GM12878 (cell line): ENCODE measurements at regions not wholly inside any gene's neighbourhood (a gene's known extent, or its start where the extent isn't known, plus 50 kb on each side); places are given as distances from the start of the nearest gene placed in this dataset.

Experiments used
- ATAC-seq: fragments of 200-7000 bp; cut with Tn5 transposase; 3 replicates; pipeline ENCODE4 v1.9.1; 2020; ENCODE audit warnings: mild to moderate bottlenecking, moderate library complexity
- BruUV-seq: library from RNA; stranded (reverse); fragments of 400-500 nt; replicated peaks from 2 replicates; lab custom pipeline; 2021; lab: Mats Ljungman, UMichigan
- CTCF ChIA-PET: fragments of 300-600 bp; sonication (Branson Sonifier 250); formaldehyde crosslinking; extraction: SDS; loops from one replicate; lab custom pipeline; 2021; ENCODE audit warnings: inconsistent platforms; lab: Yijun Ruan, JAX
- POLR2A ChIA-PET: fragments of 350-600 bp; formaldehyde crosslinking; extraction: SDS; loops from one replicate; lab custom pipeline; 2021; ENCODE audit warnings: inconsistent platforms; lab: Charles Lee
- RAD21 ChIA-PET: fragments of 300-600 bp; sonication (Branson Sonifier 250); formaldehyde crosslinking; loops from one replicate; lab custom pipeline; 2023; ENCODE audit warnings: antibody characterized with exemption; ENCODE audit not compliant: unreplicated experiment; lab: Charles Lee
- SMC1A ChIA-PET: fragments of 300-600 bp; sonication (Branson Sonifier 250); formaldehyde crosslinking; loops from one replicate; lab custom pipeline; 2023; ENCODE audit not compliant: unreplicated experiment, uncharacterized antibody; lab: Charles Lee
- DNase-seq: peaks from one replicate; pipeline ENCODE4 v3.0.0-alpha.2; 2011; ENCODE audit warnings: low read depth, low spot score
- FAIRE-seq: peaks from 3 replicates; lab custom pipeline; 2011; peaks lifted over from hg19 to GRCh38; lab: Jason Lieb, UNC
- H2AFZ ChIP-seq: 2 replicates; pipeline ENCODE4 v1.6.0; 2011; ENCODE audit warnings: low read depth, low read length, control low read depth; ENCODE audit not compliant: control insufficient read depth
- H3K27ac ChIP-seq: 2 replicates; pipeline ENCODE4 v1.5.1; 2011; ENCODE audit warnings: control low read depth; ENCODE audit not compliant: control insufficient read depth, insufficient read depth
- H3K27me3 ChIP-seq, 2 experiments: replicated peaks in 1 of 2; 2 replicates each; pipeline versions ENCODE4 v1.6.0 to v1.6.1; 2011; ENCODE audit warnings: low read length in 1 of 2; ENCODE audit not compliant: control insufficient read depth in 2 of 2, insufficient read depth in 2 of 2
- H3K36me3 ChIP-seq, 2 experiments: 2 replicates each; pipeline ENCODE4 v1.5.1; 2011; ENCODE audit warnings: low read length in 1 of 2; ENCODE audit not compliant: control insufficient read depth in 2 of 2, insufficient read depth in 2 of 2
- H3K4me1 ChIP-seq: 2 replicates; pipeline ENCODE4 v1.6.1; 2011; ENCODE audit warnings: mild to moderate bottlenecking, low read length, moderate library complexity, mixed read lengths; ENCODE audit not compliant: control insufficient read depth, insufficient read depth
- H3K4me2 ChIP-seq: 2 replicates; pipeline ENCODE4 v1.6.0; 2011; ENCODE audit warnings: control low read depth; ENCODE audit not compliant: control insufficient read depth, insufficient read depth
- H3K4me3 ChIP-seq: fragments of 200-600 bp; sonication (generic); 2 replicates; pipeline ENCODE4 v1.5.1; 2016
- H3K79me2 ChIP-seq: 2 replicates; pipeline ENCODE4 v1.6.0; 2011; ENCODE audit warnings: low read length; ENCODE audit not compliant: control insufficient read depth, insufficient read depth
- H3K9ac ChIP-seq: 2 replicates; pipeline ENCODE4 v1.8.0; 2011; ENCODE audit warnings: low read length, control low read depth, mixed read lengths; ENCODE audit not compliant: control insufficient read depth, insufficient read depth
- H3K9me3 ChIP-seq: replicated peaks from 3 replicates; pipeline ENCODE4 v1.5.1; 2011; ENCODE audit warnings: mild to moderate bottlenecking, low read length; ENCODE audit not compliant: control insufficient read depth, insufficient read depth
- H4K20me1 ChIP-seq: 2 replicates; pipeline ENCODE4 v1.6.0; 2011; ENCODE audit not compliant: control insufficient read depth, insufficient read depth
- ATF7 ChIP-seq: fragments of 450-650 bp; IDR thresholded peaks from 2 replicates; pipeline ENCODE4 v1.6.1; 2016; ENCODE audit warnings: low read depth, mild to moderate bottlenecking
- BMI1 ChIP-seq: fragments of 450-650 bp; IDR thresholded peaks from 2 replicates; pipeline ENCODE4 v1.6.1; 2016; ENCODE audit warnings: mild to moderate bottlenecking, moderate library complexity, borderline replicate concordance
- CBFB ChIP-seq: IDR thresholded peaks from 2 replicates; pipeline ENCODE4 v1.6.1; 2016; ENCODE audit warnings: antibody characterized with exemption, low read depth
- CBX3 ChIP-seq: fragments of 200-600 bp; sonication (generic); IDR thresholded peaks from 2 replicates; pipeline ENCODE4 v1.6.1; 2016; ENCODE audit warnings: low read depth, borderline replicate concordance
- EGR1 ChIP-seq, 2 experiments: IDR thresholded peaks; 1 replicate in 1 of 2; 2 replicates in 1 of 2; pipeline ENCODE4 v1.6.1; 2011 to 2012; ENCODE audit warnings: low read depth in 2 of 2, low read length in 2 of 2, borderline replicate concordance in 1 of 2, mild to moderate bottlenecking in 1 of 2, moderate library complexity in 1 of 2
- FOS ChIP-seq: IDR thresholded peaks from 3 replicates; pipeline ENCODE4 v1.6.1; 2011; ENCODE audit warnings: borderline replicate concordance; ENCODE audit not compliant: insufficient read length; ENCODE audit errors: extremely low read depth
- HDAC6 ChIP-seq: fragments of 200-600 bp; sonication (generic); IDR thresholded peaks from one replicate; pipeline ENCODE4 v1.8.0; 2017; ENCODE audit warnings: antibody characterized with exemption; ENCODE audit not compliant: unreplicated experiment
- JUND ChIP-seq: IDR thresholded peaks from 2 replicates; pipeline ENCODE4 v1.6.1; 2012; ENCODE audit warnings: low read depth, mild to moderate bottlenecking, low read length, improper control_type of control experiment, moderate library complexity
- NFYA ChIP-seq: IDR thresholded peaks from 2 replicates; pipeline ENCODE4 v1.6.1; 2011; ENCODE audit warnings: low read depth, mild to moderate bottlenecking, low read length, improper control_type of control experiment, borderline replicate concordance
- RAD21 ChIP-seq: IDR thresholded peaks from 2 replicates; pipeline ENCODE4 v1.6.1; 2011; ENCODE audit warnings: mild to moderate bottlenecking, low read depth, low read length, moderate library complexity; ENCODE audit not compliant: insufficient read depth
- SPI1 ChIP-seq: IDR thresholded peaks from 2 replicates; pipeline ENCODE4 v1.6.1; 2011; ENCODE audit warnings: low read depth, mild to moderate bottlenecking, low read length, moderate library complexity, borderline replicate concordance; ENCODE audit not compliant: insufficient read depth
- SREBF1 ChIP-seq: IDR thresholded peaks from 2 replicates; pipeline ENCODE4 v1.6.1; 2012; ENCODE audit warnings: mild to moderate bottlenecking, low read length
- STAT3 ChIP-seq: IDR thresholded peaks from 2 replicates; pipeline ENCODE4 v1.6.1; 2011; ENCODE audit warnings: low read depth, low read length, improper control_type of control experiment
- TBL1XR1 ChIP-seq: IDR thresholded peaks from 2 replicates; pipeline ENCODE4 v1.6.1; 2012; ENCODE audit warnings: low read depth, low read length, improper control_type of control experiment
- TCF3 ChIP-seq: IDR thresholded peaks from 2 replicates; pipeline ENCODE4 v1.6.1; 2012; ENCODE audit warnings: low read depth, mild to moderate bottlenecking, low read length, borderline replicate concordance; ENCODE audit not compliant: insufficient read depth
- WGBS: methylation state at CpG from one replicate; pipeline ENCODE4 v1.1.6; 2016; ENCODE audit warnings: low lambda C conversion rate; ENCODE audit not compliant: insufficient replicate concordance, insufficient coverage; ENCODE audit errors: missing lambda C conversion rate; 5-methylcytosine and 5-hydroxymethylcytosine counted together
- in situ Hi-C: fragments of 300-500 bp; cut with MboI; formaldehyde crosslinking; loops from 9 replicates; pipeline ENCODE4 v1.14.3; 2018; ENCODE audit warnings: mixed read lengths
- intact Hi-C: fragments of 100-400 bp; cut with micrococcal nuclease; formaldehyde crosslinking; loops from one replicate; pipeline ENCODE4 v1.14.2; 2022; ENCODE audit not compliant: unreplicated experiment
- TF ChIP-seq, protein P1 (sequence below): fragments of 450-650 bp; IDR thresholded peaks from 2 replicates; pipeline ENCODE4 v1.6.1; 2017; ENCODE audit warnings: borderline replicate concordance
- TF ChIP-seq, protein P2 (sequence below): fragments of 450-650 bp; formaldehyde crosslinking; IDR thresholded peaks from 2 replicates; pipeline ENCODE4 v1.4.0; 2020; ENCODE audit warnings: mild to moderate bottlenecking, moderate library complexity

DNA sequence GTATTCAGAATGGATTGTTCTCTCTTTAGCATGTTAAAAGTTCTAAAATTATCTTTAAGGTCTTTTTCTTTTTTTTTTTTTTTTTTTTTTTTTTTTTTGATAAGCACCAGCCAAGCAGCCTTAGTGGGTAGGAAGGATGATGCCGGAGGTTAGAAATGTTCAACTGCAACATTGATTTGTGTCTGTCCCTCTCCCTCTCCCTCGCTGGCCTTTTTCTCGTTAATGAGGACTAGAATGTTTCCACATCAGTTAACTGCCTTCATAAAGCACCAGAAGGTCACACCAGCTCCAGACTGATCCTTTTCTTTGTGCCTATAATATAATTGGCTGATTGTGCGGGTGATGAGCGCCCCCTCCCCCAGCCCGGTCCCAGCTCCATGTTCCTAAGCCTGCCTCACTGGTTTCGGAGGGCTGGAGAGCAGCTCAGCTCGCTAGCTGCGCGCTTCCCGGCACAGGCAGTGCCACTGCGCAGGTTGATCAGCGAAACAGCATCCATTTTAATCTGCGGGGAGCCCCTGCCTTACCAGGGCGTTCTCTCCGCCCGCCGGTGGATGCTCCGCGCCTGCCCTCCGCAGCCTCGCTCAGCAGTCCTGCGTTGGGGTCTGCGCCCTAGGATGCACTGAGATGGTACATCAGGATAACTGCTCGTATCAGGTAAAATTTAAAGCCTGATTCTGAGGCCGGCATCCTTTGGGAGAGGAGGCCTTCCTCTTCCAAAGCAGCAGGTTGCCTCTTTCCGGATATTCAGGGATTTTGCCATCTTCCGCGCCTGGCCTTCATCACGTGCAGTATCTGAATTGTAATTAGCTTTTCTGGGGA lies 148.9 kb upstream of the IL12A start, which contains the start of gene SCHIP1 (continued):
- TF ChIP-seq ATF7 (no peak), FOS (no peak), RAD21 (no peak)

- Histone ChIP-seq H3K9me3 (no peaks in the 10 kb centered on the region), H3K27ac (no peak overlapping the region)
- TF ChIP-seq HDAC6 (no peak), TBL1XR1 (no peak), CBFB (no peak), NFYA (no peak), FOS (no peak), BMI1 (no peak), EGR1 (IDR thresholded peaks at IDR 0.05; ENCODE audit: borderline replicate concordance in 1 of 2, low read depth in 2 of 2, low read length in 2 of 2) (no peak), TCF3 (no peak), SREBF1 (no peak), SPI1 (no peak), STAT3 (no peak), CBX3 (no peak), JUND (no peak)
- TF ChIP-seq, protein P1, sequence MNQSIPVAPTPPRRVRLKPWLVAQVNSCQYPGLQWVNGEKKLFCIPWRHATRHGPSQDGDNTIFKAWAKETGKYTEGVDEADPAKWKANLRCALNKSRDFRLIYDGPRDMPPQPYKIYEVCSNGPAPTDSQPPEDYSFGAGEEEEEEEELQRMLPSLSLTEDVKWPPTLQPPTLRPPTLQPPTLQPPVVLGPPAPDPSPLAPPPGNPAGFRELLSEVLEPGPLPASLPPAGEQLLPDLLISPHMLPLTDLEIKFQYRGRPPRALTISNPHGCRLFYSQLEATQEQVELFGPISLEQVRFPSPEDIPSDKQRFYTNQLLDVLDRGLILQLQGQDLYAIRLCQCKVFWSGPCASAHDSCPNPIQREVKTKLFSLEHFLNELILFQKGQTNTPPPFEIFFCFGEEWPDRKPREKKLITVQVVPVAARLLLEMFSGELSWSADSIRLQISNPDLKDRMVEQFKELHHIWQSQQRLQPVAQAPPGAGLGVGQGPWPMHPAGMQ, result no peak
- TF ChIP-seq, protein P2, sequence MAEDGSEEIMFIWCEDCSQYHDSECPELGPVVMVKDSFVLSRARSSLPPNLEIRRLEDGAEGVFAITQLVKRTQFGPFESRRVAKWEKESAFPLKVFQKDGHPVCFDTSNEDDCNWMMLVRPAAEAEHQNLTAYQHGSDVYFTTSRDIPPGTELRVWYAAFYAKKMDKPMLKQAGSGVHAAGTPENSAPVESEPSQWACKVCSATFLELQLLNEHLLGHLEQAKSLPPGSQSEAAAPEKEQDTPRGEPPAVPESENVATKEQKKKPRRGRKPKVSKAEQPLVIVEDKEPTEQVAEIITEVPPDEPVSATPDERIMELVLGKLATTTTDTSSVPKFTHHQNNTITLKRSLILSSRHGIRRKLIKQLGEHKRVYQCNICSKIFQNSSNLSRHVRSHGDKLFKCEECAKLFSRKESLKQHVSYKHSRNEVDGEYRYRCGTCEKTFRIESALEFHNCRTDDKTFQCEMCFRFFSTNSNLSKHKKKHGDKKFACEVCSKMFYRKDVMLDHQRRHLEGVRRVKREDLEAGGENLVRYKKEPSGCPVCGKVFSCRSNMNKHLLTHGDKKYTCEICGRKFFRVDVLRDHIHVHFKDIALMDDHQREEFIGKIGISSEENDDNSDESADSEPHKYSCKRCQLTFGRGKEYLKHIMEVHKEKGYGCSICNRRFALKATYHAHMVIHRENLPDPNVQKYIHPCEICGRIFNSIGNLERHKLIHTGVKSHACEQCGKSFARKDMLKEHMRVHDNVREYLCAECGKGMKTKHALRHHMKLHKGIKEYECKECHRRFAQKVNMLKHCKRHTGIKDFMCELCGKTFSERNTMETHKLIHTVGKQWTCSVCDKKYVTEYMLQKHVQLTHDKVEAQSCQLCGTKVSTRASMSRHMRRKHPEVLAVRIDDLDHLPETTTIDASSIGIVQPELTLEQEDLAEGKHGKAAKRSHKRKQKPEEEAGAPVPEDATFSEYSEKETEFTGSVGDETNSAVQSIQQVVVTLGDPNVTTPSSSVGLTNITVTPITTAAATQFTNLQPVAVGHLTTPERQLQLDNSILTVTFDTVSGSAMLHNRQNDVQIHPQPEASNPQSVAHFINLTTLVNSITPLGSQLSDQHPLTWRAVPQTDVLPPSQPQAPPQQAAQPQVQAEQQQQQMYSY (CRISPR knock-in tag), result no peak
- TF ChIP-seq, all 136 proteins: peak for 0
- FAIRE-seq (no peak), DNase-seq (no peak), ATAC-seq (no peak)
- Histone ChIP-seq H3K9ac (no peak overlapping the region), H3K4me2 (no peak overlapping the region), H4K20me1 (no peaks in the 10 kb centered on the region), H3K4me1 (no peaks in the 10 kb centered on the region), H3K36me3 (no peaks in the 10 kb centered on the region), H3K79me2 (no peaks in the 10 kb centered on the region), H2AFZ (no peak overlapping the region), H3K4me3 (no peak overlapping the region), H3K27me3 (no peaks in the 10 kb centered on the region; a peak in 2 of 4 replicates)
- ChIA-PET CTCF (no interaction called here), SMC1A (interaction anchor here (0.9 kb wide), 1 partner anchor 12 kb away, joined by 3 read pairs; no protein-coding TSS in a partner anchor), POLR2A (no interaction called here), RAD21 (no interaction called here)
- BruUV-seq, result no TSS peak
- WGBS, result 9% methylated on average over 3 of the region's 3 CpGs
- intact Hi-C loops, result no loop called here
- in situ Hi-C loops, result no loop called here
These were observed 147.8 kb upstream of the IL12A start for GRCh38 chr3:159840703-159841299.
